ENCODE measurements at regions not wholly inside any gene's neighbourhood (a gene's known extent, or its start where the extent isn't known, plus 50 kb on each side); places are given as distances from the start of the nearest gene placed in this dataset.

GRCh38 chr1:29626726-29627125 lies 390.4 kb downstream of the PTPRU start (continued):
- TF ChIP-seq, protein P1, sequence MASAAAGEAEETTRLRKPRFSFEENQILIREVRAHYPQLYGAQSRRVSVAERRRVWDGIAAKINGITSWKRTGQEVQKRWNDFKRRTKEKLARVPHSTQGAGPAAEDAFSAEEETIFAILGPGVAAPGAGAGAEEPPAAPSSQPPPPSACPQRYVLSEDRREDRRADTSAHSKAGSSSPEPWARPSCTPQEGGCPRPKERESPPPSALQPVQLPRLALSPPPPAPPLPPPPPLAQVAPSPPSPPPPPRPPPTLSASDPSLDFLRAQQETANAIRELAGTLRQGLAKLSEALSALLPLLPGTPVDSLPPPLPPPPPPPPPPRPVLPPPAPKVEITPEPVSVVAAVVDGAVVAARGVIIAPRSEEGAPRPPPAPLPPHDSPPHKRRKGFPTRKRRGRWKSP (CRISPR knock-in tag; IDR thresholded peaks at IDR 0.05) = no peak
- TF ChIP-seq TBL1XR1 (IDR thresholded peaks at IDR 0.05; ENCODE audit: borderline replicate concordance, low read length, partially characterized antibody) (no peak), FOXP1 (IDR thresholded peaks at IDR 0.05) (no peak), FOXP1 (CRISPR knock-in tag; IDR thresholded peaks at IDR 0.05) (no peak), RARA (CRISPR knock-in tag; IDR thresholded peaks at IDR 0.05) (no peak)

- DNase-seq (ENCODE audit: low spot score) (no peak), ATAC-seq (no peak), FAIRE-seq (no peak)
- H3K4me2 ChIP-seq (ENCODE audit: low read depth, low read length) = no peak overlapping the region
- H3K27ac ChIP-seq (ENCODE audit: extremely low read length, insufficient read depth, low read length) = no peak overlapping the region
- H4K20me1 ChIP-seq (ENCODE audit: insufficient read depth, low read length) = no peaks in the 10 kb centered on the region
- WGBS (ENCODE audit: low lambda C conversion rate) = 25% methylated on average over 2 of the region's 8 CpGs
- no peaks in the 10 kb centered on the region for H3K36me3 ChIP-seq (replicated peaks in 1 of 2; ENCODE audit: control insufficient read depth in 1 of 2, insufficient read depth in 2 of 2, low read length in 2 of 2)
- H3K27me3 ChIP-seq (ENCODE audit: control insufficient read depth in 1 of 2, insufficient read depth in 2 of 2, low read length in 2 of 2) = peaks cover 0 to 6% of the 10 kb centered on the region in 2 experiments; a peak in 1 of 5 replicates
- no peak overlapping the region for H3K4me3 ChIP-seq (replicated peaks in 1 of 3; ENCODE audit: insufficient read depth in 1 of 3, low read depth in 2 of 3, low read length in 3 of 3)
- no peaks in the 10 kb centered on the region for H3K79me2 ChIP-seq (ENCODE audit: insufficient read depth, low read length)
- CTCF ChIA-PET (ENCODE audit: low intra/inter-chr PET ratio, low total read pairs) = no interaction called here
- H2AFZ ChIP-seq (ENCODE audit: low read length) = no peak overlapping the region
- TF ChIP-seq SKI (IDR thresholded peaks at IDR 0.05; ENCODE audit: partially characterized antibody) = no peak
- H3K9ac ChIP-seq (ENCODE audit: insufficient read depth, low read depth, low read length) = no peak overlapping the region
- in situ Hi-C loops (cut with HindIII; ENCODE audit: extremely low pct_ligation_motif_present, low pct_unique_long_range_greater_than_20kb) = no loop called here
- no peaks in the 10 kb centered on the region for H3K4me1 ChIP-seq (ENCODE audit: insufficient read depth, low read length)
- no peaks in the 10 kb centered on the region for H3K9me3 ChIP-seq (ENCODE audit: low read length)
- POLR2A ChIA-PET = no interaction called here
- intact Hi-C loops (cut with micrococcal nuclease; ENCODE audit: unreplicated experiment) = no loop called here
- no TSS peak for BruUV-seq (replicated peaks)
Measured at GRCh38 chr1:29626066-29626465, 389.7 kb downstream of the PTPRU start.

GRCh38 chr1:29625084-29625420 lies 388.7 kb downstream of the PTPRU start:
- ATAC-seq (no peak), DNase-seq (ENCODE audit: low spot score) (no peak), FAIRE-seq (no peak)
- no peak overlapping the region for H3K9ac ChIP-seq (ENCODE audit: insufficient read depth, low read depth, low read length)
- no peak overlapping the region for H2AFZ ChIP-seq (ENCODE audit: low read length)
- ChIA-PET POLR2A (no interaction called here), CTCF (ENCODE audit: low intra/inter-chr PET ratio, low total read pairs) (no interaction called here)
- no peak overlapping the region for H3K4me3 ChIP-seq (replicated peaks in 1 of 3; ENCODE audit: insufficient read depth in 1 of 3, low read depth in 2 of 3, low read length in 3 of 3)
- no peaks in the 10 kb centered on the region for H3K9me3 ChIP-seq (ENCODE audit: low read length)
- no peaks in the 10 kb centered on the region for H3K36me3 ChIP-seq (replicated peaks in 1 of 2; ENCODE audit: control insufficient read depth in 1 of 2, insufficient read depth in 2 of 2, low read length in 2 of 2)
- no peak overlapping the region for H3K4me2 ChIP-seq (ENCODE audit: low read depth, low read length)
- intact Hi-C loops (cut with micrococcal nuclease; ENCODE audit: unreplicated experiment) = no loop called here
- WGBS (ENCODE audit: low lambda C conversion rate) = 0% methylated on average over 1 of the region's 1 CpG
- in situ Hi-C loops (cut with HindIII; ENCODE audit: extremely low pct_ligation_motif_present, low pct_unique_long_range_greater_than_20kb) = no loop called here
- BruUV-seq (replicated peaks) = no TSS peak
- H3K27me3 ChIP-seq (ENCODE audit: control insufficient read depth in 1 of 2, insufficient read depth in 2 of 2, low read length in 2 of 2) = peaks cover 0 to 3% of the 10 kb centered on the region in 2 experiments; a peak in 1 of 5 replicates
- H4K20me1 ChIP-seq (ENCODE audit: insufficient read depth, low read length) = no peaks in the 10 kb centered on the region
- no peaks in the 10 kb centered on the region for H3K79me2 ChIP-seq (ENCODE audit: insufficient read depth, low read length)
- H3K27ac ChIP-seq (ENCODE audit: extremely low read length, insufficient read depth, low read length) = no peak overlapping the region
- no peaks in the 10 kb centered on the region for H3K4me1 ChIP-seq (ENCODE audit: insufficient read depth, low read length)
- no peak for TF ChIP-seq ZNF124 (CRISPR knock-in tag; IDR thresholded peaks at IDR 0.05)
- no peak for TF ChIP-seq ZNF749 (CRISPR knock-in tag; IDR thresholded peaks at IDR 0.05; ENCODE audit: borderline replicate concordance)
- TF ChIP-seq TAF1 (CRISPR knock-in tag; IDR thresholded peaks at IDR 0.05) = no peak
- TF ChIP-seq NCOA5 (CRISPR knock-in tag; IDR thresholded peaks at IDR 0.05) = no peak
- TF ChIP-seq FOSL2 (CRISPR knock-in tag; IDR thresholded peaks at IDR 0.05) = no peak
- TF ChIP-seq BRD4 (CRISPR knock-in tag; IDR thresholded peaks at IDR 0.05) = no peak
- no peak for TF ChIP-seq PRDM15 (CRISPR knock-in tag; IDR thresholded peaks at IDR 0.05)
- TF ChIP-seq ZZZ3 (CRISPR knock-in tag; IDR thresholded peaks at IDR 0.05; ENCODE audit: borderline replicate concordance) = no peak
- TF ChIP-seq SP4 (CRISPR knock-in tag; IDR thresholded peaks at IDR 0.05) = no peak
- TF ChIP-seq ONECUT2 (CRISPR knock-in tag; IDR thresholded peaks at IDR 0.05) = no peak
- no peak for TF ChIP-seq REXO4 (CRISPR knock-in tag; IDR thresholded peaks at IDR 0.05; ENCODE audit: borderline replicate concordance)
